Stimulated activated CD8-positive, alpha-beta memory T cell treated with anti-CD3 and anti-CD28 coated beads, Interleukin-7, amount 100 ng/mL, for 48 hours (primary cell): ENCODE measurements at regions not wholly inside any gene's neighbourhood (a gene's known extent, or its start where the extent isn't known, plus 50 kb on each side); places are given as distances from the start of the nearest gene placed in this dataset.
"Not testable (repeated sequence)": the region's sequence is repeated elsewhere in the genome, so short reads cannot be mapped to it uniquely, and the experiment has no call there.

Experiments
- DNase-seq, 2 donors: peaks; one replicate each; pipeline ENCODE4 v3.0.0-alpha.2; 2020; ENCODE audit warnings: low read depth in 1 of 2; ENCODE audit errors: extremely low read depth in 1 of 2

DNA sequence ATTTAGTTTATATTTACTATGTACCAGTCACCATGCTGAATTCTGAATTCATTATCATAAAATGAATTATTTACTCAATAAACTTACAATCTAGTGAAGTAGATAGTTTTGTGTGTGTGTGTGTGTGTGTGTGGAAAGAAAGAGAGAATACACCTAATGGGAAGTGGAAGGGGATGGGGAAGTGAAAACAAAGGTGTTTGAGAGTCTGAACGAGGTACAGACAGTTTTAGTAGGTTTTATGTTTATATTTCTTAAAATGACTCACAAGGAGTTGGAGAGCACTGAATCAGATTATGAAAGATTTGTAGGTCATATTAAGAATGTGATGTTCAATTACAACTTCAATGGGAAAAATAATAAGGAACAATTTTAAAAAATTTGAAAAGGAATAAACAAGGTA lies 1753.0 kb downstream of the SLITRK1 start:
- DNase-seq, result no peak

DNA sequence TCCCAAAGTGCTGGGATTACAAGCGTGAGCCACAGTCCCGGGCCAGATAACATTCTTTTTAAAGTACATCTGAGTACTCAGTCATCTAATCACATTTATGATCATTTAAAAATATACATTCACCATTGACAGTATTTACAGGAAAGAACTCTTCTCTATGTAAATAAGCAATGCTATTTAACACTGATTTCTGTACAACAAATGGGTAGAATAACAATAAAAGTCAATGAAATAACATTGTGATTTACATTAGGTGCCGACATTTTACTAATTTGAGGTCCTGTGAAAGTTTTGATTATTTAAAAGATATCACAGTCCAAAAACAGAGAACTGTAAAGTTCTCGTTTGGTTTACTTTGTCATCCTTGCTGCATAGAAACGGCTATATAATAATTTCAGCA lies 1763.7 kb downstream of the SLITRK1 start:
- DNase-seq, result no peak

DNA sequence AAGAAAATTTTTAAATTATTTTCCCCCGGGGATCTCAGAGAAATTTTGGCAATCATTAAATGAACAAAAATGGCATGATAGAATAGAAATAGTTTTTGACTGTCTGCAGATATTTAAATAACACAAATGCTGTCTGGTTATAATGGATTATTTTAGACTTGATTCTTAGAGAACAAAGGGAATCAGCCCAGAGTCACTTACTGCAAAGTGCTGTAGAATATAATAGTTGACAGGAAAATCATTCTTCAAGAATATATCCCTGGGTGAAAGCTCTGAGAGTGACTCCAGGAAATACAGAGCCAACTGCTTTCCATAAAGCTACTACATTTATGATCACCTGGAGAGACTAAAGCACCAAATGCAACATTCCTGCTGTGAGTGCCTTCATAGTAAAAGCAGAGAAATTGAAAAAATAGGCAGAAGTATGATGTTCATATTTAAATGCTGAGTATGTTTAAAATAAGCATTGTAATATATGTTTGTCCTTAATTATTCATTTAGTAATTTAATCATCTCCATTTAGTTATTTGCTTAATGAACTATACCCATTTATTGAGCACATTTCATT lies 1765.8 kb downstream of the SLITRK1 start:
- no peak for DNase-seq

DNA sequence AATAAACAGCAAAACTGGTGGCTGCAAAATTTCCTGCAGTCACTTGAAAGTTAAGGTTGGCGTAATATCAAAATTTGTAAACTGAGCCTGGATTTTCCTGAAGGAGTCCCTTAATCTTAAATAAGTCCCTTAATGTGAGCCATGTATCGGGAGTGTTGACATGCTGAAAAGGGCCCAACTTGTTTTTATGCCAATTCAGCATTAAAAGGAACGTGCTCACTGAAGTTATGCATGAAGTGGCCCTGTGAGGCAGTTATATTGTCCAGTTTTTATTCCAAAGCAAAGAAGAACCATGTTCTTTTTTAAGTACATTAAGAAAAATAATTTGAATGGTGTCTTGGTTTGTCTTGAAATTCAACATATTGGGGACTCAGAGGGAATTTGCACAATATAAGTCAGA lies 1766.9 kb downstream of the SLITRK1 start:
- DNase-seq, result no peak

DNA sequence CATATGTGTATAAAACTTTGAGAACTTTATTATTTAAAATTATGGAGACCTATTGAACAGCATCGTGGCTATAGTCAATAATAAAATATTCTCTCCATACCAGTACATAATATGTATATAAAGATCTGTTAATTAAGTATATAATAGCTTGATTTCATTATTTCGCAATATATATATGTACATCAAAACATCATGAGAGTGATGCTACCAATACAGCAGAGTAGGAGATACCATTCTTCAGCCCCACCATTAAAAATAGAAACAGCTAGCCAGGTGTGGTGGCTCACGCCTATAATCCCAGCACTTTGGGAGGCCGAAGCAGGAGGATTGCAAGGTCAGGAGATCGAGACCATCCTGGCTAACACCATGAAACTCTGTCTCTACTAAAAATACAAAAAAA lies 1755.3 kb upstream of the SPRY2 start:
- DNase-seq, result no peak

DNA sequence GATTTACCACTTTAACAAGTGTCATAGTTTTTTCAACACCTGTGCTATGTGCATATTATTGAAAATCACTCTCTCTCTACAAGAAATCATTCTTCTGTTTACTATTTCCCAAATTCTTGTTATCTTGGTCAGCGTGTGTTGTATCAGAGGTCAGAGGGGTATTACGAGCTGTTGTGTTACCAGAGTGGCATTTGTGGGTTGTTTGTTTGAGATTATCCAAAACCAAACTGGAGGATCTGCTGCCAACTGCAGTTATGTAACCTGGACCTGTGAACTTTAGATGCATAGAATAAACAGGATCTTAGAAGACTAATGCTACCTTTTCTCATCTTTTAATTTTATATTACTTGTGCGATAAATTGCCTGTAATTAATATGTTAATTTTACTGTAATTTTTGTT lies 1751.4 kb upstream of the SPRY2 start:
- DNase-seq, result no peak

DNA sequence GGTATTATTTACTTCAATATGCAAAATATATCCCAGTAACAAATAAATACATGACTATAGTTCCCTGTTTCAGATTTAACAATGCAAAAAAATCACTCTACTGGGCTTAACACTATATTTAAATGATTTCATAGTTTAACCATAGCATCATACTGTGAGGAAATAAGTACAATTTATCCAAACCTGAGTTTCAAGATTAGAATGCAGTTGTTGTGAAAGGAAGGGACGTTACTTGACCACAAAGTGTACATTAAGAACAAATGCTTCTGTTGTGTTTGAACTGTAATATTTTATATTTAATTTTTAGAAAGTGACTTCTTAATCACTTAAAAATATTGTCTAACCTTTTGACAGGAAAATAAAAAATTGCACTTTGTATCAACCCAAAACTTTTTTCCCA lies 1747.9 kb upstream of the SPRY2 start:
- no peak for DNase-seq

DNA sequence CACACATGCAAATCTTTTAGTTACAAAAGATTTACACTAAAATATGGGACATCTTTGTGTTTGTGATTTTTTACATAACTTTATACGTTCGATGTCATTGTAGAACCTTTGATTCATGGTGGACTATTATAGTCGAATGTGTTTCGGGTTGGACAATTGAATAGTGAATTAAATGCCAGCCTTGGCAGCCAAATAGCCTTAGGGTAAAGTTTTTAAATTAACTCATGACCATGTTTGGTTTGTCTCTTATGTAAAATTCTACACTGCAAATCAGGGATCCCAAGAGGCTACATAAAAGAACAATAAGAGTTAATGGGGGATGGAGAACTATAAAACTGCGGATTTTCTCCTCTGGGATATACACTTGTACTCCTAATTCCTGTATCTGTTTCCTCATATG lies 1735.6 kb upstream of the SPRY2 start:
- no peak for DNase-seq

DNA sequence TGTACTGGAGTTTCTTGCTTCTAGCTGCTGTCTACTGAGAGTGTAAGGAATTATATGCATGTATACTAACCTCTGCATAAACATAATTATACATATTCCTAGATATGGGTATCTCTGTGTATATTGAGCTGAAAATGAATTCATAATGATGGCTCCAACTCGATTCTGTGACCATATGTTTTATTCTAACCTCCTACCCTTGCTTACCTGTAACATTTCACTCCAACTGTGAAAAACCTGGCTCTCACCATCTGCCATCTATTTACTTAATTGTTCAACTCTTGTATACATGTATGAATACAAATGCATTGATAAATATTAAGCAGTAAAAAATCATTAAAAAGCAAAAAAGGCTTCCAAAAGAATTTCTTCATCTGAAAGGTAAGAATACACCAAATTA lies 1729.5 kb upstream of the SPRY2 start:
- no peak for DNase-seq

DNA sequence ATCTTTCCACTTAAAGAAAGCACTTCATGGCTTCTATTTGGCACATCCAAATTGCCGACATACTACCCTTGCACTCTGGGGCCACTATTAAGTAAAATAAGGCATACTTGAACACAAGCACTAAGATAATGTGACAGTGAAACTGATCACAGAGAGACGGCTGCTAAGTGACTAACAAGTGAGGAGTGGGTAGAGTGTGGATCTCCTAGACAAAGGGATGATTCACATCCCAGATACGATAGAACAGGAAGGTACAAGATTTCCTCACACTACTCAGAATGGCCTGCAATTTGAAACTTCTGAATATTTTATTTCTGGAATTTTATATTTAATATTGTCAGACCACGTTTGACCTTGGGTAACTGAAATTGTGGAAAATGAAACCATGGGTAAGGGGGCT lies 1721.8 kb upstream of the SPRY2 start:
- DNase-seq, result no peak

DNA sequence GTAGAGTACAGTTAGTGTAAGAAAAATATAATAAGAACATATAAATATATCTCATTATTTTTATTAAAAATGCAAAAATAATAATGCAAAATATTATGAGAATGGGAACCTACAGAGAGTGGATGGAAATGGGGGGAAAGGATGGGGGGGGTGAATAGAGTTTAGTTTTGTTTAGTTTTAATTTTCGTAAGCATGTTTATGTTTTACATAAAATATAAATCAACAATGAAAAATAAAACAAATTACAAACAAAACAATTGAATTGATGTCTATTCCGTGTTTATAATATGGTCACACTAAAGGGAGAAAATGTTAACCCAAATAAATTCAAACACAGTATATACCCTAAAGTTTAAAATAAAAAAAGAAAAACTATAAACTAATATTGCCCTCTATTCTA lies 1717.4 kb upstream of the SPRY2 start:
- DNase-seq, result no peak

DNA sequence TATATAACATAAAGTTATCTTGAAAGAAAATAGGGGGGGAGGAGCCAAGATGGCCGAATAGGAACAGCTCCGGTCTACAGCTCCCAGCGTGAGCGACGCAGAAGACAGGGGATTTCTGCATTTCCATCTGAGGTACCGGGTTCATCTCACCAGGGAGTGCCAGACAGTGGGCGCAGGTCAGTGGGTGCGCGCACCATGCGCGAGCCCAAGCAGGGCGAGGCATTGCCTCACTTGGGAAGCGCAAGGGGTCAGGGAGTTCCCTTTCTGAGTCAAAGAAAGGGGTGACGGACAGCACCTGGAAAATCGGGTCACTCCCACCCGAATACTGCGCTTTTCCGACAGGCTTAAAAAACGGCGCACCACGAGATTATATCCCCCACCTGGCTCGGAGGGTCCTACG lies 1704.4 kb upstream of the SPRY2 start:
- not testable (repeated sequence) for DNase-seq

DNA sequence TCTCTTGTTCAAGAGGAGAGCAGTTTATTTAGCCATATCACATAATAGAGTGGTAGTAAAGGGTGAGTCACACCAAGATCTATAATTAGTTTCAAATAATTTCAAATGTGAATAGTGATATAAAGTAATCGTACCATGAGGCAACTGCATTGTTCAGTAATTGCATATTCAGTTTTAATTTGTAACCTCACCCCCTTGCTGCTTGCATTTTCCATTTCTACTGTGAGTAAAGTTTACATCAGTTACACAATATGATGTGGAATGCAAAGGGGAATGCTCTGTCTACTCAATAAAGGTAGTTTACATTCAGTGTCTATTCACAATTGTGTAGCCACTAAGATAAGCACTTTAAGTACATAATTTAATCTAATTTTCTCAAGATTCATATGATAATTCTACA lies 1695.7 kb upstream of the SPRY2 start:
- DNase-seq, result no peak

DNA sequence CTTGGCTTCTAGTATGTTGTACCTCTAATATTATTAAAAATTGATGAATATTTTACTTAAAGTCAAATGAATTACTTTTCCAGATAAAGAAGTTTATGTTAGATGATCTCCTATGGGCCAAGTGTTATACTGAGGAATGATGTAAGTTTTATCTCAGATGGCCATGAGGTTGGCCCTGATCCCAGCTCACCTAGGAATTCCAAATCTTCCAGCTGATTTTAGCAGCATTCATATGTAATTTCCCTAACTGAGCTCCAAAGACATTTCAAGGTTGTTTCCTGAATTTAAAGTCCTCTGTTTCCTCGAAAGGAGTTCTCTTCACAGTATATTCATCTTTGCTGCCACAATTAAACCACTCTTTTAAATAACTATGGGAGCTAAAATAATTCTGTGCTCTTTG lies 1670.4 kb upstream of the SPRY2 start:
- no peak for DNase-seq

DNA sequence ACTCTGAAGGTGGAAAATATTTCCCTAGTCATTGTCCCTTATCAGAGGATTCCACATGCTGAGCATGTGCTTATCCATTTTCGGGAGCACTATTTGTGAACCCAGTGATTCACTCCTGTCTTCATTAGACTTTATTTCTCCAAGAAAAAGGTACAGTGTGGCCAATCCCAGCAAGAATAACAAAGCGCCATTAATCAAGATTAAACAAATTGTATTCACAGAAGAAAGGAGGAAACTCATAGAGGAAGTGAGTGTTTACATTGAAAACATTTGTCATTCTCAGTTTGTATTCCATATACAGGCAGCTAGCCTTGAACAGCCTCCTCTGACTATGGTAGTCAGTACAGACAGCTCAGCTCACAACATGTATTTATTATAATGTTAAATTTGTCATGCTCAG lies 1669.9 kb upstream of the SPRY2 start:
- no peak for DNase-seq

DNA sequence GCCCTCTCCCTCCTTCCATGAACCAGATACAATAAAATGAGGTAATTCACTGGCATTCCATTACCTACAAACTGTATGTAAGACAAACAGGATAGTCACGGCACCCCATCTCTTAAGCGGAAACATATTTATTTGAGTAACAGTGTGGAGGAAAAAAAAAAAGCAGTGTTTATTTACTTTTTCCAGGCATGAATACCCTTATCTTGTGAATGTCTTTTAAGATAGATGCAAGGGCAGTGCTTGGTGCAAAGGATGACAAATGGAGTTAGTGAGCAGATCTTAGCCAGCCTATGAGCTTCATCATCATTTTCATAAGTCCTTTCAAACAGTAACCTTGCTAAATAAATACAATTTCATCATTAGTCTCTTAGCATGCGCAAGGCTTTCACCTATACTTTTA lies 1661.8 kb upstream of the SPRY2 start:
- DNase-seq, result no peak

DNA sequence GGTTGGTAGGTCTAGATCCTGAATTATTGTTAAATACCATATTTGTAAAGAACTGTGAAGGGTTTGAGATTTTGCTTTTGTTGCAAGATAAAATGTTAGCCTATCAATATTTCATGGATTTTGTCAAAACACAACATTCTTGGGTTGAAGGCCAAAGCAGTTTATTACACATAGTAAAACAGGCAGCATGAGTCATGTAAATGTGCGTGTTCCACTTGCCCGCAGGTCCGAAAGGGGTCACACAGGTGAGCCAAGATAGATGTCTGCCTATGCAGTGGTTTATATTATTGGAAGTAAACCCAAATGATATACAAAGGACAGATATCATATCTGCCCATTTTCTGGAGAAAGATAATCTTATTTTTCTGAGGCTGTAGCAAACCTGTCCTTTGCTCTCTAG lies 1654.4 kb upstream of the SPRY2 start:
- no peak for DNase-seq

DNA sequence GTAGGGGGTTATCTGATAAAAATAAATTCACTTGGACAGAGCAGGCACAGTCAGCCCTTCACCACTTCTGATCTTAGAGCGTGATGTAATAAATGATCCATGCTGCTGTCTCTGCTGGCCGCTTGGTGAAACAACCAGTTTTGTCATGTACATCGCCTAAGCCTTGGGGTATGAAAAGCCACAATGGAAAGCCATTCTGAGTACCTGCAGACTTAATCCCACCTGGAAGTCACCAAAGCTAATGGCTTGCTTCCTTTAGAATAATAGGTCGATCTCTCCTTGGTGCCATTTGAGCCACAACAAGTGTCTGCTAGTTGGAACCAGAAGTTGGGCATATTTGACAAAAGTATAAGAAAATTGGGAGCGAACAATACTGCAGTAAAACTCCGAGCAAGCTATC lies 1649.7 kb upstream of the SPRY2 start:
- DNase-seq, result no peak

DNA sequence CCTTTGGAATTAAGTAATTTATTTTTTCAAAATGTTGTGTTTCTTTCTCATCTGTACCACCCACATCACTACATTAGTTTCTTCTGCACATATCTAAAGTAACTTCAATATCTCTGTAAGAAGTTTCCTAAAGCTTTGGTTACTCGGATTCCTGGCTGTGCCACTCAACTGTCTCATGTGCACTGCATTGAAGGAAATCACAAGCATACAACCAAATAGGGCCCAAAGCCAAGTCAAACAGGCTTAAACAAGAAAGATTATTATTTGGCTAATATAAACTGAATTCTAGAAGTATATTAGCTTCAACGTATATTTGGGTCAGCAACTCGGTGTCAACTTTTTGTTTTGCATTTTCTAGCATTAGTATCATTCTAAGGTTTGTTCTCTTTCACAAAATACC lies 1647.6 kb upstream of the SPRY2 start:
- no peak for DNase-seq

DNA sequence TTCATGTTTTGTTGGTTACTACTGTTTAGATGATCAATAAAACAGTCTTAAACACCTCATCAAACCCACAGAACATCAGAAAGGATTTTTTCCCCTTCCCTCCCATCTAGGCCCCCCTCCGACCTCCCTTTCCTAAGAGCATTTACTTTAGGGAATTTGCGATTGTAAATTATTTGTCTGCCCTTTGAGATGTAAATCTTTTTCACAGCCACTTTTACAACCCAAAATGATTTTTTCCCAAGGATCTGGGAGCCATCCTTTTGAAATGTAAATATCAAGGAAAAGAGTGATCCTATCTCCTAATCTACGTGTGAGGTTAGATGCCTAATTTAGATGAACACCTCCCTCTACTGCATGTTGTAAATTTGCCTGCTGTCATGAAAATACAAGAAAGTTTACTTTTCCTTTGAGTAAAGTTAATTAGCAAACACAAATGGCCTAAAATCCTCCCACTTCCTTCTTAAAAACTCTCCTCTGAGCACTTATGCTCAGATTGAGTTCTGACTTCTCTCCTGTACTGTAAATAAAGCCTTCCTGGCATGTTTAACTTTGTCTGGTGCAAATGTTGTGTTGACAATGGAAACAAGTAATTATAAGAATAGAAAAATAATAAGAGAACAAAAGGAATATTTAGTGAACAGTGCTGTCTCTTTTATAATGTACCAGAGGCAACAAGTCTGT lies 1646.9 kb upstream of the SPRY2 start:
- DNase-seq, result no peak

DNA sequence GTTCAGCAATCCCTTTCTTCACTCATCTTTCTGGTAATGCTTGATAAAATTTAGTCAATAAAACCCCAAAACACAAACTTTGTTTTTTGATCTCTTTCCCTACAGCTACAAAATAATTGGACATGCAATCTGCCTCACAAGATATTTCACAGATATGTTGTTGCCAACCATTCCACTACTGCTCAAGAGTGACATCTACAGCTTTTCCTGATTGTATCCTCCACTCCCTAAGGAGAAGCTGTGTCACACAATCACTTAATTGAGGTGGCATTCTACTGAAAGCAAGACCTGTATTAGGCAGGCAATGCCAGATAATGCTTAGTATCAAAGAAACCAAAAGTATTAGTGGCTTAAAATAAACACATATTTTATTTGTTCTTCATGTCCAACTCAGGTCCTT lies 1646.2 kb upstream of the SPRY2 start:
- no peak for DNase-seq

DNA sequence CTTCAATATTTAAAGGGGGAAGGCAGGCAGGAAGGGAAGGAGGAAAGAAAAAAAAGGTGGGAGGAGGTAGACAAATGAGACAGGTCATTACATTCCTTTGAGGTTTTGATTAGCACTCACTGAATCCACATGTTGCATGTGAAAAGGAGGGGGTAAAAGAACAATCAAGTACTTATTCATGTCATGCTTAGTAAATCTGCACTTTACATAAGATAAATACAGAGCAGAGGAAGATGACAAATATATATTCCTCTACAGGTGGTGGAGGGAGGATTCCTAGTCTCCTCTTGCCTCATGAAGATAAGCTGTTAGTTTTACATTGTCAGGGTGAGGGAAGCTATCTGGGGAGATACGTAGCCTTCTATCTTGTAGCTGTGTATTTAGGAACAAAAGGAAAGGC lies 1645.4 kb upstream of the SPRY2 start:
- no peak for DNase-seq

DNA sequence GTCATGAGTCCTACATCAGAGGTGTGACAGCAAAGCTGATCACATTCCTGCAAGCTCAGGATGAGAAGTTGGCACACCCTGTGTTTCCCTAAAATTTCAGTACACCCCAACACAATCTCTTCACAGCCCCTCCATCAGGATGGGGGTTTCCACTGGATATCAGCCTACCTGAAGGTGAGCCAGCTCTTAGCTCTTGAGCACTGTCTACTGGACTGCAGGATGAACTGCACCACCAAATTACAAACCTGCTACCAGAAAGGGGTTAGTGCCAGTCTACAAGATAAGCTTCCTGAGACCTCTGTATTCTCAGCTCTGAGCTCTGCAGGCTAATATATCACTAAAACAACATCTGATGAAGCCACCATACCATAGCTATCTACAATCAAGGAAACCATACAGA lies 1616.2 kb upstream of the SPRY2 start:
- DNase-seq, result no peak
